ENCODE measurements at regions not wholly inside any gene's neighbourhood (a gene's known extent, or its start where the extent isn't known, plus 50 kb on each side); places are given as distances from the start of the nearest gene placed in this dataset.

DNA sequence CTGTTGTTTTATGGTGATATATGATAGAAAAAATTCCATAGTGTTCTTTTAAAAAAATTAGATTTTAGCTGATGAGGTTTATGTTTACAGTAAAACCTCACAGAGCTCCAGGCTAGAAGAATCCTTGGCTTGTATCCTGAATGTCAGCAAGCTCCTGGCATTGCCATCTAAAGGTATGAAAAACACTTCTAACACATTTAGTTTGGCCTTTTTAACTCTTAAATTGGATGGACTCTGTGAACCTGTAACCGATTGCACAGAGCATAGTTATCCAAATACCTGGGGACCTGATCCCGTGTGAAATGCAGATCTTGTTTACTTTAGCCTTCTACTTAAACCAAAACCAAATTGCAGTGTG lies 241.1 kb upstream of the DCN start:
- TF ChIP-seq, protein P1, sequence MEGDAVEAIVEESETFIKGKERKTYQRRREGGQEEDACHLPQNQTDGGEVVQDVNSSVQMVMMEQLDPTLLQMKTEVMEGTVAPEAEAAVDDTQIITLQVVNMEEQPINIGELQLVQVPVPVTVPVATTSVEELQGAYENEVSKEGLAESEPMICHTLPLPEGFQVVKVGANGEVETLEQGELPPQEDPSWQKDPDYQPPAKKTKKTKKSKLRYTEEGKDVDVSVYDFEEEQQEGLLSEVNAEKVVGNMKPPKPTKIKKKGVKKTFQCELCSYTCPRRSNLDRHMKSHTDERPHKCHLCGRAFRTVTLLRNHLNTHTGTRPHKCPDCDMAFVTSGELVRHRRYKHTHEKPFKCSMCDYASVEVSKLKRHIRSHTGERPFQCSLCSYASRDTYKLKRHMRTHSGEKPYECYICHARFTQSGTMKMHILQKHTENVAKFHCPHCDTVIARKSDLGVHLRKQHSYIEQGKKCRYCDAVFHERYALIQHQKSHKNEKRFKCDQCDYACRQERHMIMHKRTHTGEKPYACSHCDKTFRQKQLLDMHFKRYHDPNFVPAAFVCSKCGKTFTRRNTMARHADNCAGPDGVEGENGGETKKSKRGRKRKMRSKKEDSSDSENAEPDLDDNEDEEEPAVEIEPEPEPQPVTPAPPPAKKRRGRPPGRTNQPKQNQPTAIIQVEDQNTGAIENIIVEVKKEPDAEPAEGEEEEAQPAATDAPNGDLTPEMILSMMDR (IDR thresholded peaks at IDR 0.05; ENCODE audit: insufficient read depth, low read depth, low read length): no peak
- no peak for TF ChIP-seq EZH2 (IDR thresholded peaks at IDR 0.05; ENCODE audit: insufficient read depth, low read length)
